Erythroblast (primary cell): ENCODE measurements at regions not wholly inside any gene's neighbourhood (a gene's known extent, or its start where the extent isn't known, plus 50 kb on each side); places are given as distances from the start of the nearest gene placed in this dataset.

Experiments used
- GATA1 ChIP-seq: IDR thresholded peaks from 2 replicates; pipeline ENCODE4 v1.6.1; 2011; ENCODE audit warnings: low read depth, mild to moderate bottlenecking, control low read depth, low read length, moderate library complexity
- POLR2A ChIP-seq: IDR thresholded peaks from 2 replicates; pipeline ENCODE4 v1.6.1; 2011; ENCODE audit warnings: mild to moderate bottlenecking, low read length

GRCh38 chr2:129587426-129588064, 391.9 kb upstream of the RAB6C start:
- TF ChIP-seq POLR2A (no peak), GATA1 (no peak)
